ENCODE measurements at regions not wholly inside any gene's neighbourhood (a gene's known extent, or its start where the extent isn't known, plus 50 kb on each side); places are given as distances from the start of the nearest gene placed in this dataset.
"Not testable (repeated sequence)": the region's sequence is repeated elsewhere in the genome, so short reads cannot be mapped to it uniquely, and the experiment has no call there.

GRCh38 chrX:115970718-115971117, 199.8 kb upstream of the AGTR2 start:
- Mint-ChIP-seq H3K27me3 (ENCODE audit: low read depth) (peaks cover 7% of the 10 kb centered on the region), H3K4me1 (ENCODE audit: low read depth) (no peaks in the 10 kb centered on the region), H3K36me3 (ENCODE audit: insufficient read depth) (no peaks in the 10 kb centered on the region), H3K9me3 (peaks cover 4% of the 10 kb centered on the region), H3K4me3 (no peak overlapping the region)
- DNase-seq (no peak), ATAC-seq (no peak)

GRCh38 chrX:115972717-115973116, 197.8 kb upstream of the AGTR2 start:
- Mint-ChIP-seq H3K27me3 (ENCODE audit: low read depth) (peaks cover 5% of the 10 kb centered on the region), H3K9me3 (peaks cover 8% of the 10 kb centered on the region), H3K4me1 (ENCODE audit: low read depth) (no peaks in the 10 kb centered on the region), H3K4me3 (no peak overlapping the region), H3K36me3 (ENCODE audit: insufficient read depth) (no peaks in the 10 kb centered on the region)
- ATAC-seq: no peak
- no peak for DNase-seq

GRCh38 chrX:115978068-115978467, 192.5 kb upstream of the AGTR2 start:
- Mint-ChIP-seq H3K36me3 (ENCODE audit: insufficient read depth) (no peaks in the 10 kb centered on the region), H3K27me3 (ENCODE audit: low read depth) (no peaks in the 10 kb centered on the region), H3K9me3 (peaks cover 8% of the 10 kb centered on the region), H3K4me3 (no peak overlapping the region), H3K4me1 (ENCODE audit: low read depth) (no peaks in the 10 kb centered on the region)
- no peak for ATAC-seq
- no peak for DNase-seq

- not testable (repeated sequence) for H3K4me1 Mint-ChIP-seq (ENCODE audit: low read depth); ATAC-seq; H3K4me3 Mint-ChIP-seq; H3K9me3 Mint-ChIP-seq; H3K27me3 Mint-ChIP-seq (ENCODE audit: low read depth); H3K36me3 Mint-ChIP-seq (ENCODE audit: insufficient read depth); DNase-seq
Observed at GRCh38 chrX:115983148-115983547, 187.4 kb upstream of the AGTR2 start.

- not testable (repeated sequence) for H3K4me3 Mint-ChIP-seq; H3K27me3 Mint-ChIP-seq (ENCODE audit: low read depth); DNase-seq; H3K9me3 Mint-ChIP-seq; H3K4me1 Mint-ChIP-seq (ENCODE audit: low read depth); H3K36me3 Mint-ChIP-seq (ENCODE audit: insufficient read depth); ATAC-seq
Observed at GRCh38 chrX:115987464-115987863, 183.1 kb upstream of the AGTR2 start.

GRCh38 chrX:115988825-115989224, 181.7 kb upstream of the AGTR2 start:
- Mint-ChIP-seq H3K4me1 (ENCODE audit: low read depth) (no peaks in the 10 kb centered on the region), H3K4me3 (no peak overlapping the region), H3K36me3 (ENCODE audit: insufficient read depth) (no peaks in the 10 kb centered on the region), H3K9me3 (peaks cover 5% of the 10 kb centered on the region), H3K27me3 (ENCODE audit: low read depth) (no peaks in the 10 kb centered on the region)
- ATAC-seq: no peak
- no peak for DNase-seq

GRCh38 chrX:115989686-115990085, 180.9 kb upstream of the AGTR2 start:
- DNase-seq (no peak), ATAC-seq (no peak)
- H3K27me3 Mint-ChIP-seq (ENCODE audit: low read depth): no peaks in the 10 kb centered on the region
- H3K36me3 Mint-ChIP-seq (ENCODE audit: insufficient read depth): no peaks in the 10 kb centered on the region
- H3K9me3 Mint-ChIP-seq: no peaks in the 10 kb centered on the region
- H3K4me1 Mint-ChIP-seq (ENCODE audit: low read depth): no peaks in the 10 kb centered on the region
- H3K4me3 Mint-ChIP-seq: no peak overlapping the region

GRCh38 chrX:116009346-116009745, 161.2 kb upstream of the AGTR2 start:
- Mint-ChIP-seq H3K4me1 (ENCODE audit: low read depth) (no peaks in the 10 kb centered on the region), H3K9me3 (peaks cover 14% of the 10 kb centered on the region), H3K36me3 (ENCODE audit: insufficient read depth) (no peaks in the 10 kb centered on the region), H3K4me3 (no peak overlapping the region), H3K27me3 (ENCODE audit: low read depth) (no peaks in the 10 kb centered on the region)
- ATAC-seq (no peak), DNase-seq (no peak)

GRCh38 chrX:116009861-116010710, 160.5 kb upstream of the AGTR2 start:
- Mint-ChIP-seq H3K36me3 (ENCODE audit: insufficient read depth) (no peaks in the 10 kb centered on the region), H3K27me3 (ENCODE audit: low read depth) (no peaks in the 10 kb centered on the region), H3K4me1 (ENCODE audit: low read depth) (no peaks in the 10 kb centered on the region), H3K4me3 (no peak overlapping the region), H3K9me3 (peaks cover 14% of the 10 kb centered on the region)
- ATAC-seq (no peak), DNase-seq (no peak)

- no peaks in the 10 kb centered on the region for H3K36me3 Mint-ChIP-seq (ENCODE audit: insufficient read depth)
- peaks cover 14% of the 10 kb centered on the region for H3K9me3 Mint-ChIP-seq
- ATAC-seq: no peak
- H3K4me1 Mint-ChIP-seq (ENCODE audit: low read depth): no peaks in the 10 kb centered on the region
- H3K27me3 Mint-ChIP-seq (ENCODE audit: low read depth): no peaks in the 10 kb centered on the region
- DNase-seq: no peak
- H3K4me3 Mint-ChIP-seq: no peak overlapping the region
Observed at GRCh38 chrX:116010939-116011338, 159.6 kb upstream of the AGTR2 start.

GRCh38 chrX:116031331-116031730, 139.2 kb upstream of the AGTR2 start:
- DNase-seq (no peak), ATAC-seq (no peak)
- Mint-ChIP-seq H3K9me3 (peaks cover 4% of the 10 kb centered on the region), H3K36me3 (ENCODE audit: insufficient read depth) (no peaks in the 10 kb centered on the region), H3K27me3 (ENCODE audit: low read depth) (no peaks in the 10 kb centered on the region), H3K4me1 (ENCODE audit: low read depth) (no peaks in the 10 kb centered on the region), H3K4me3 (no peak overlapping the region)

All from activated T-cell treated with anti-CD3 and anti-CD28 coated beads, Interleukin-2, amount 50 U/mL, for 4 hours (primary cell).